Sigmoid colon (tissue), 6 donors: ENCODE measurements at regions not wholly inside any gene's neighbourhood (a gene's known extent, or its start where the extent isn't known, plus 50 kb on each side); places are given as distances from the start of the nearest gene placed in this dataset.

Experiments
- DNase-seq: peaks from one replicate; pipeline ENCODE4 v3.0.0-alpha.2; 2019
- H3K27ac ChIP-seq, 4 donors: fragments of 200-600 bp; sonication (generic); one replicate each; pipeline ENCODE4 v1.5.1; 2016 to 2019; ENCODE audit warnings: mild to moderate bottlenecking in 1 of 4
- H3K27me3 ChIP-seq, 3 donors: fragments of 200-600 bp; sonication (generic); one replicate each; pipeline ENCODE4 v1.5.1; 2019; ENCODE audit warnings: mild to moderate bottlenecking in 1 of 3
- H3K36me3 ChIP-seq, 4 donors: fragments of 200-600 bp; sonication (generic); one replicate each; pipeline ENCODE4 v1.5.1; 2016 to 2019
- H3K4me1 ChIP-seq, 4 donors: fragments of 200-600 bp; sonication (generic); one replicate each; pipeline ENCODE4 v1.5.1; 2017 to 2019
- H3K4me3 ChIP-seq, 4 donors: fragments of 200-600 bp; sonication (generic); one replicate each; pipeline ENCODE4 v1.5.1; 2017 to 2019; ENCODE audit warnings: mild to moderate bottlenecking in 2 of 4, moderate library complexity in 1 of 4
- H3K9me3 ChIP-seq, 4 donors: fragments of 200-600 bp in 3 of 4; sonication (generic) in 3 of 4; one replicate each; pipeline versions ENCODE4 v1.5.1 to v1.6.1; 2013 to 2019
- EP300 ChIP-seq, 4 donors: sonication (generic); formaldehyde crosslinking; IDR thresholded peaks; one replicate each; pipeline ENCODE4 v1.6.1; 2017; ENCODE audit warnings: antibody characterized with exemption in 4 of 4
- POLR2A ChIP-seq, 2 donors: fragments of 450-650 bp; IDR thresholded peaks; one replicate each; pipeline ENCODE4 v1.6.1; 2016; ENCODE audit warnings: antibody characterized with exemption in 2 of 2, mild to moderate bottlenecking in 2 of 2, moderate library complexity in 2 of 2
- POLR2AphosphoS5 ChIP-seq, 4 donors: sonication (generic); formaldehyde crosslinking; IDR thresholded peaks; one replicate each; pipeline ENCODE4 v1.6.1; 2017; ENCODE audit warnings: antibody characterized with exemption in 4 of 4
- WGBS, 2 donors: extraction: QIAGEN DNeasy Blood & Tissue Kit; methylation state at CpG; one replicate each; pipeline ENCODE4 v1.1.7; 2013; 5-methylcytosine and 5-hydroxymethylcytosine counted together
- intact Hi-C: fragments of 100-400 bp; cut with DNase I; formaldehyde crosslinking; loops from one replicate; pipeline ENCODE4 v1.15.1; 2023
- TF ChIP-seq, protein P1 (sequence below), 4 experiments: fragments of 450-650 bp in 3 of 4; fragments of 200-600 bp in 1 of 4; IDR thresholded peaks; one replicate each; pipeline ENCODE4 v1.5.1; 2016 to 2019; ENCODE audit warnings: antibody characterized with exemption in 4 of 4, mild to moderate bottlenecking in 3 of 4, moderate library complexity in 2 of 4
- donor health status: healthy with polysubstance abuse.
- donor health status: healthy.

DNA sequence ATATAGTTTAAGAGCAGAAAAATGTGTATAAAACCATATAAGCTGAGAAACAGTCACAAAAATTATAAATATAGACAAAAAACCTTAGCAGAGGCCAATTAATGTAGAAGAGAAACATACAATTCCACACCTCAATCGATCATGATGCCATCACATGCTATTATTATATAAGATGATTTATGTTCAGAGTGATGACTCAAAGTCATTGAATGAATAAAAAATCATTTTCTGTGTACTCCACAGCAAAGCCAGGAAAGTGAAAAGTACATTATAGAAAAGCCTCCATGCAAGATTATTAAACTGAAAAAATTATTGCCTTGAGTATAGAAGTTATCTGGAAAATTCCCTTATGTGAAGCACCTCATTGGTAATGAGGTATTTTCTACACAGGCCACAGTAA is 229.2 kb upstream of the PPFIA2 start:
- WGBS, 2 donors = 86 to 87% methylated on average over 1 of the region's 1 CpG
- H3K36me3 ChIP-seq = no peaks in the 10 kb centered on the region
- H3K4me1 ChIP-seq = peaks cover 0 to 3% (median 0%) of the 10 kb centered on the region in 4 donors
- no peak overlapping the region for H3K4me3 ChIP-seq
- intact Hi-C loops = no loop called here
- no peak for DNase-seq
- peaks cover 0 to 3% (median 0%) of the 10 kb centered on the region in 4 donors for H3K9me3 ChIP-seq
- no peak overlapping the region for H3K27ac ChIP-seq
- H3K27me3 ChIP-seq = no peaks in the 10 kb centered on the region
- TF ChIP-seq EP300 (IDR thresholded peaks at IDR 0.05) (no peak), POLR2A (IDR thresholded peaks at IDR 0.05) (no peak), POLR2AphosphoS5 (IDR thresholded peaks at IDR 0.05) (no peak)
- TF ChIP-seq, protein P1, sequence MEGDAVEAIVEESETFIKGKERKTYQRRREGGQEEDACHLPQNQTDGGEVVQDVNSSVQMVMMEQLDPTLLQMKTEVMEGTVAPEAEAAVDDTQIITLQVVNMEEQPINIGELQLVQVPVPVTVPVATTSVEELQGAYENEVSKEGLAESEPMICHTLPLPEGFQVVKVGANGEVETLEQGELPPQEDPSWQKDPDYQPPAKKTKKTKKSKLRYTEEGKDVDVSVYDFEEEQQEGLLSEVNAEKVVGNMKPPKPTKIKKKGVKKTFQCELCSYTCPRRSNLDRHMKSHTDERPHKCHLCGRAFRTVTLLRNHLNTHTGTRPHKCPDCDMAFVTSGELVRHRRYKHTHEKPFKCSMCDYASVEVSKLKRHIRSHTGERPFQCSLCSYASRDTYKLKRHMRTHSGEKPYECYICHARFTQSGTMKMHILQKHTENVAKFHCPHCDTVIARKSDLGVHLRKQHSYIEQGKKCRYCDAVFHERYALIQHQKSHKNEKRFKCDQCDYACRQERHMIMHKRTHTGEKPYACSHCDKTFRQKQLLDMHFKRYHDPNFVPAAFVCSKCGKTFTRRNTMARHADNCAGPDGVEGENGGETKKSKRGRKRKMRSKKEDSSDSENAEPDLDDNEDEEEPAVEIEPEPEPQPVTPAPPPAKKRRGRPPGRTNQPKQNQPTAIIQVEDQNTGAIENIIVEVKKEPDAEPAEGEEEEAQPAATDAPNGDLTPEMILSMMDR (IDR thresholded peaks at IDR 0.05) = no peak

DNA sequence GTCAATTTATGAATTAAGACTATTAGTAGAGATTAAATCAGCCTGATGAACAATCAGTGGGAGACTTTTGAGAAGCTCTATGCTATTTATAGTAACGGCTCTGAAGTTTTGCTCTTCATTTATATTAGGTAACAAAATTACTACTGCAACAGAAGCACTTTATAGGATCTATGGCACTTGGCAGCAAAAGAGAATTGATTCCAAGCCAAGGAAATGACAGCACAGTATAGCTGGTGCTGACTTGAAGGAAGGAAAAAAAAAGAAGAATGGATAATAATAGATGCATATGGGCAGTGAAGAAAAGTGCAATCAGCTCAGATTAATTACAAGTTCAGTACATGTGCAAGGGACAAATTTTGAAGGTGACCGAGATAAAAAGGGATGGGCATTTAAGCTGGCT is 228.2 kb upstream of the PPFIA2 start:
- Histone ChIP-seq H3K27ac (no peak overlapping the region), H3K9me3 (peaks cover 0 to 3% (median 0%) of the 10 kb centered on the region in 4 donors), H3K4me3 (no peak overlapping the region), H3K27me3 (no peaks in the 10 kb centered on the region), H3K36me3 (no peaks in the 10 kb centered on the region), H3K4me1 (peaks cover 0 to 3% (median 0%) of the 10 kb centered on the region in 4 donors)
- intact Hi-C loops = no loop called here
- DNase-seq = no peak
- WGBS, 2 donors = 64 to 78% methylated on average over 2 of the region's 2 CpGs
- no peak for TF ChIP-seq POLR2A (IDR thresholded peaks at IDR 0.05)
- TF ChIP-seq EP300 (IDR thresholded peaks at IDR 0.05) = no peak
- TF ChIP-seq POLR2AphosphoS5 (IDR thresholded peaks at IDR 0.05) = no peak
- TF ChIP-seq, protein P1 (IDR thresholded peaks at IDR 0.05) = no peak

DNA sequence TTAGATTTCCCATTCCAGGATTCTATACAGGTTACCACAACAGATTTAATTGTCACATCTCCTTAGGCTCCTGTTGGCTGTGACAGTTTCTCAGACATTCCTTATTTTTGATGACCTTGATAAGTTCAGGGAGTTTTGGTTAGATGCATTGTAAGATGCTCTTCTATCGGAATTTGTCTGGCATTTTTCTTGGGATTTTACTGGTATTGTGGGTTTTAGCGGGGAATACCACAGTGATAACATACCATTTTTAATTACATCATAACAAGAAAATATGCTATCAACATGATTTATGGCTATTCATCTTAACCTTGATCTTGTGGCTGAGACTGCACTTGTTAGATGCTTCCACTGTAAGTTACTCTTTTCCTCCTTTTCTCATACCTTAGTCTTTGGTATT is 217.5 kb upstream of the PPFIA2 start:
- Histone ChIP-seq H3K9me3 (no peaks in the 10 kb centered on the region), H3K27ac (no peak overlapping the region), H3K4me1 (no peaks in the 10 kb centered on the region), H3K27me3 (no peaks in the 10 kb centered on the region), H3K4me3 (no peak overlapping the region), H3K36me3 (no peaks in the 10 kb centered on the region)
- intact Hi-C loops = no loop called here
- TF ChIP-seq EP300 (IDR thresholded peaks at IDR 0.05) (no peak), POLR2A (IDR thresholded peaks at IDR 0.05) (no peak), POLR2AphosphoS5 (IDR thresholded peaks at IDR 0.05) (no peak)
- TF ChIP-seq, protein P1 (IDR thresholded peaks at IDR 0.05) = no peak
- 89 to 95% methylated on average over 2 of the region's 2 CpGs for WGBS, 2 donors
- no peak for DNase-seq

DNA sequence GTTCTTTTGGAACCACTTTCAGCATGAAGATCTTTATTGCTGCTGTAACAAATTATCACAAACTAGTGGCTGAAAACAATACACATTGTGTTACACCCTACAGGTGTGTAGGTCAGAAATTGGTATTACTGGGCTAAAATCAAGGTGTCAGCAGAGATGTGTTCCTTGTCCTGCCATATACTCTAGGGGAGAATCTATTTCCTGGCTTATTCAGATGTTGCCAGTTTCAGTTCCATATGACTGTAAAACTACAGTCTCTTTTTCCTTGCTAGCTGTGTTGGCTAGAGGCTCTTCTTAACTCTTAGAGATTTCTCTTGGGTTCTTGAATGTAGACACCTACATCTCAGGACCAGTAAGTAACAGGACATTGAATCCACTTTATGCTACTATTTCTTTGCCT is 215.6 kb upstream of the PPFIA2 start:
- H3K4me1 ChIP-seq = no peaks in the 10 kb centered on the region
- intact Hi-C loops = no loop called here
- no peak overlapping the region for H3K4me3 ChIP-seq
- no peaks in the 10 kb centered on the region for H3K36me3 ChIP-seq
- no peaks in the 10 kb centered on the region for H3K9me3 ChIP-seq
- DNase-seq = no peak
- no peak overlapping the region for H3K27ac ChIP-seq
- TF ChIP-seq POLR2A (IDR thresholded peaks at IDR 0.05) (no peak), POLR2AphosphoS5 (IDR thresholded peaks at IDR 0.05) (no peak), EP300 (IDR thresholded peaks at IDR 0.05) (no peak)
- TF ChIP-seq, protein P1 (IDR thresholded peaks at IDR 0.05) = no peak
- H3K27me3 ChIP-seq = no peaks in the 10 kb centered on the region

DNA sequence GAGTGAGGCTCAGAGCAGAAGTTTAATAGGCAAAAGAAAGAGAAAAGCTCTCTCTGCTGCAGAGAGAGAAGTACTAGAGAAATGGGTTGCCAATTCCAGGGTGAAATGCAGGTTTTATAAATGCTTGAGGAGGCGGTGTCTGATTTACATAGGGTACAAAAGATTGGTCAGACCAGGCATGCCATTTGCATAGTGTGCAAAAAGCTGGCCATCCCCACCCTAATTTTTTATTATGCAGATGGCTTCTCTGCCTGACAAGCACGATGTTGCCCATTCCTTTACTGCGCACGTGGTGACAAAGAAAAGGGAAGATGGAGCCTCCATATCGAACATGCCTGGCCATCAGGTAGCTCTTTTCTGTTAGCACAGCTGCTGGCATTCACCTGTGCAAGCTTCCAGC is 209.3 kb upstream of the PPFIA2 start:
- Histone ChIP-seq H3K4me1 (no peaks in the 10 kb centered on the region), H3K9me3 (no peaks in the 10 kb centered on the region), H3K27ac (no peak overlapping the region), H3K4me3 (no peak overlapping the region), H3K36me3 (no peaks in the 10 kb centered on the region), H3K27me3 (no peaks in the 10 kb centered on the region)
- intact Hi-C loops = no loop called here
- 56 to 62% methylated on average over 5 of the region's 5 CpGs for WGBS, 2 donors
- DNase-seq = no peak
- TF ChIP-seq, protein P1 (IDR thresholded peaks at IDR 0.05) = no peak
